HG02981 (cell line): ENCODE measurements at regions not wholly inside any gene's neighbourhood (a gene's known extent, or its start where the extent isn't known, plus 50 kb on each side); places are given as distances from the start of the nearest gene placed in this dataset.
"Not testable (repeated sequence)": the region's sequence is repeated elsewhere in the genome, so short reads cannot be mapped to it uniquely, and the experiment has no call there.

Experiments used
- ATAC-seq: cut with Tn5 transposase; IDR thresholded peaks from one replicate; pipeline ENCODE4 v1.9.1; 2021; ENCODE audit warnings: mild to moderate bottlenecking, moderate library complexity; ENCODE audit not compliant: unreplicated experiment

- ATAC-seq, result no peak
Measured at GRCh38 chr18:11388755-11389680, 220.4 kb upstream of the SLC35G4 start.

- ATAC-seq, result no peak
Measured at GRCh38 chr18:11387880-11388279, 221.5 kb upstream of the SLC35G4 start.

- ATAC-seq, result no peak
Measured at GRCh38 chr18:11383381-11383780, 226.0 kb upstream of the SLC35G4 start.

GRCh38 chr18:11380968-11381367, 228.4 kb upstream of the SLC35G4 start:
- ATAC-seq, result no peak

- no peak for ATAC-seq
Measured at GRCh38 chr18:11379660-11380059, 229.7 kb upstream of the SLC35G4 start.

- ATAC-seq, result no peak
Measured at GRCh38 chr18:11377766-11378540, 228.6 kb upstream of the PIEZO2 start.

GRCh38 chr18:11372163-11372562, 222.8 kb upstream of the PIEZO2 start:
- no peak for ATAC-seq

- no peak for ATAC-seq
Measured at GRCh38 chr18:11369556-11369955, 220.2 kb upstream of the PIEZO2 start.

- ATAC-seq, result no peak
Measured at GRCh38 chr18:11368020-11368419, 218.7 kb upstream of the PIEZO2 start.

- no peak for ATAC-seq
Measured at GRCh38 chr18:11367351-11367750, 218.0 kb upstream of the PIEZO2 start.

GRCh38 chr18:11366410-11366809, 217.0 kb upstream of the PIEZO2 start:
- no peak for ATAC-seq

GRCh38 chr18:11362856-11363255, 213.5 kb upstream of the PIEZO2 start:
- ATAC-seq, result no peak

GRCh38 chr18:11361862-11362261, 212.5 kb upstream of the PIEZO2 start:
- not testable (repeated sequence) for ATAC-seq

GRCh38 chr18:11357678-11358077, 208.3 kb upstream of the PIEZO2 start:
- ATAC-seq, result no peak

GRCh38 chr18:11344576-11344975, 195.2 kb upstream of the PIEZO2 start:
- not testable (repeated sequence) for ATAC-seq

- ATAC-seq, result no peak
Measured at GRCh38 chr18:11343096-11343495, 193.7 kb upstream of the PIEZO2 start.

- ATAC-seq, result not testable (repeated sequence)
Measured at GRCh38 chr18:11342115-11342514, 192.7 kb upstream of the PIEZO2 start.

GRCh38 chr18:11339188-11339775, 189.9 kb upstream of the PIEZO2 start:
- no peak for ATAC-seq

- no peak for ATAC-seq
Measured at GRCh38 chr18:11336241-11336640, 186.9 kb upstream of the PIEZO2 start.

- no peak for ATAC-seq
Measured at GRCh38 chr18:11327391-11328009, 178.1 kb upstream of the PIEZO2 start.
